ENCODE measurements at regions not wholly inside any gene's neighbourhood (a gene's known extent, or its start where the extent isn't known, plus 50 kb on each side); places are given as distances from the start of the nearest gene placed in this dataset.
"Not testable (repeated sequence)": the region's sequence is repeated elsewhere in the genome, so short reads cannot be mapped to it uniquely, and the experiment has no call there.

- H3K9ac ChIP-seq (ENCODE audit: low read length); H3K9me3 ChIP-seq (ENCODE audit: control insufficient read depth, low read depth, low read length): not testable (repeated sequence)
Measured at GRCh38 chr7:76684737-76685136, 57.7 kb upstream of the POMZP3 start.

GRCh38 chr7:76683631-76684030, 56.6 kb upstream of the POMZP3 start:
- H3K36me3 ChIP-seq (ENCODE audit: control insufficient read depth, low read depth, low read length); H3K4me3 ChIP-seq (ENCODE audit: low read length); H3K27me3 ChIP-seq (ENCODE audit: control insufficient read depth, insufficient read depth, low read length); H3K9me3 ChIP-seq (ENCODE audit: control insufficient read depth, low read depth, low read length); H3K27ac ChIP-seq (ENCODE audit: low read length); H3K9ac ChIP-seq (ENCODE audit: low read length): not testable (repeated sequence)
- peaks cover 13% of the 10 kb centered on the region for H3K4me1 ChIP-seq (ENCODE audit: control insufficient read depth, low read depth, low read length)

More at GRCh38 chr7:76684737-76685136, 57.7 kb upstream of the POMZP3 start:
- not testable (repeated sequence) for H3K27ac ChIP-seq (ENCODE audit: low read length); H3K27me3 ChIP-seq (ENCODE audit: control insufficient read depth, insufficient read depth, low read length); H3K4me3 ChIP-seq (ENCODE audit: low read length); H3K36me3 ChIP-seq (ENCODE audit: control insufficient read depth, low read depth, low read length)
- peaks cover 13% of the 10 kb centered on the region for H3K4me1 ChIP-seq (ENCODE audit: control insufficient read depth, low read depth, low read length)

GRCh38 chr7:76681810-76682209, 54.7 kb upstream of the POMZP3 start:
- H3K4me3 ChIP-seq (ENCODE audit: low read length); H3K27me3 ChIP-seq (ENCODE audit: control insufficient read depth, insufficient read depth, low read length); H3K9ac ChIP-seq (ENCODE audit: low read length); H3K9me3 ChIP-seq (ENCODE audit: control insufficient read depth, low read depth, low read length); H3K27ac ChIP-seq (ENCODE audit: low read length); H3K36me3 ChIP-seq (ENCODE audit: control insufficient read depth, low read depth, low read length): not testable (repeated sequence)
- peaks cover 13% of the 10 kb centered on the region for H3K4me1 ChIP-seq (ENCODE audit: control insufficient read depth, low read depth, low read length)

DNA sequence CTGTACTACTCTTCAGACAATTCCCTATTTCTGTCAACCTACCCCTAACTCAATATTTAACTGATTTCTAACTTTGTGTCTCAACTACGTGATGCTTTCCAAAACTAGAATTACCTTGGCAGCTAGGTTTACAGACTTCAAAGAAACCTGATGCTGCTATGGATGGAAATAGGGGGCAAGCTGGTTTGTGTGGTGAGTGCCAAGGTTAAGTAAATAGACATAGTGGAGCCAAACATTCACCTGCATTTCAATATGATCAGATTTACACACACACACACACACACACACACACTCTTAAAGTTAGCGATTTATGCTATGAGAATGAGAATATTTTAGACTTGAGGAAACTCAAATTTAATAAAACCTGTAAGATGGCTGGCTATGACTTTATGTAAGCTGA, 52.1 kb upstream of the POMZP3 start:
- not testable (repeated sequence) for H3K9ac ChIP-seq (ENCODE audit: low read length); H3K36me3 ChIP-seq (ENCODE audit: control insufficient read depth, low read depth, low read length); H3K4me3 ChIP-seq (ENCODE audit: low read length); H3K27me3 ChIP-seq (ENCODE audit: control insufficient read depth, insufficient read depth, low read length); H3K9me3 ChIP-seq (ENCODE audit: control insufficient read depth, low read depth, low read length); H3K27ac ChIP-seq (ENCODE audit: low read length)
- peaks cover 13% of the 10 kb centered on the region for H3K4me1 ChIP-seq (ENCODE audit: control insufficient read depth, low read depth, low read length)

DNA sequence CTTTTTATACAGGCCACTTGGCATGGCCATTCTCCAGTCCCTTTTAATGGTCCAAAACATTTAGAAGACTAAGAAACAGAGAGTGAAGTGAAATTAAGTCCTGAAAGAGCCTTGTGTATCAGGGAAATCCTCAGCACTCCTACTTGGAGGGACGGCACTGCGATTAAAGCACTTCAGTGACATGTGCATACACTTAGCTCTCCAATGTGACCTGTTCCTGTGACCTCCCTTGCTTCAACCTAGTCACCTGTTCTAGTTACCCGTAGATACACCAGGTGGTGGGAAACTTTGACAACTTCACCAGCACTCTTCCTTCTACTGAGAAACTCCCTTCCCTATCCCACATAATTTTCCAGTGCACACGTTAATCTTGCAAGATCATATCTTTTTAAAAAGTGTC, 51.4 kb upstream of the POMZP3 start:
- H3K27ac ChIP-seq (ENCODE audit: low read length); H3K9ac ChIP-seq (ENCODE audit: low read length); H3K36me3 ChIP-seq (ENCODE audit: control insufficient read depth, low read depth, low read length); H3K9me3 ChIP-seq (ENCODE audit: control insufficient read depth, low read depth, low read length); H3K4me3 ChIP-seq (ENCODE audit: low read length); H3K27me3 ChIP-seq (ENCODE audit: control insufficient read depth, insufficient read depth, low read length): not testable (repeated sequence)
- H3K4me1 ChIP-seq (ENCODE audit: control insufficient read depth, low read depth, low read length): peaks cover 17% of the 10 kb centered on the region

- not testable (repeated sequence) for H3K9ac ChIP-seq (ENCODE audit: low read length); H3K27me3 ChIP-seq (ENCODE audit: control insufficient read depth, insufficient read depth, low read length); H3K4me3 ChIP-seq (ENCODE audit: low read length); H3K9me3 ChIP-seq (ENCODE audit: control insufficient read depth, low read depth, low read length); H3K27ac ChIP-seq (ENCODE audit: low read length); H3K4me1 ChIP-seq (ENCODE audit: control insufficient read depth, low read depth, low read length); H3K36me3 ChIP-seq (ENCODE audit: control insufficient read depth, low read depth, low read length)
Measured at GRCh38 chr7:76676890-76677289, 49.8 kb upstream of the POMZP3 start.

Data from iPS-18a (cell line).